Endothelial cell of umbilical vein (primary cell): ENCODE measurements at regions not wholly inside any gene's neighbourhood (a gene's known extent, or its start where the extent isn't known, plus 50 kb on each side); places are given as distances from the start of the nearest gene placed in this dataset.

ENCODE experiments used
- BruUV-seq: library from RNA; stranded (reverse); fragments of 400-500 nt; replicated peaks from 2 replicates; lab custom pipeline; 2021; lab: Mats Ljungman, UMichigan
- CTCF ChIA-PET: fragments of 300-600, 350-600 bp; sonication (Branson Sonifier 250); formaldehyde crosslinking; loops from one replicate; lab custom pipeline; 2021; ENCODE audit warnings: antibody characterized with exemption, inconsistent platforms; lab: Charles Lee
- POLR2A ChIA-PET: fragments of 300-600, 350-600 bp; sonication (Branson Sonifier 250); formaldehyde crosslinking; loops from one replicate; lab custom pipeline; 2021; ENCODE audit warnings: antibody characterized with exemption, inconsistent platforms; lab: Charles Lee
- DNase-seq: peaks from one replicate; pipeline ENCODE4 v3.0.0-alpha.2; 2011; ENCODE audit warnings: low read depth, low spot score
- FAIRE-seq: peaks from 2 replicates; lab custom pipeline; 2011; peaks lifted over from hg19 to GRCh38; lab: Jason Lieb, UNC
- H2AFZ ChIP-seq: 2 replicates; pipeline ENCODE4 v1.6.0; 2012; ENCODE audit warnings: low read depth, low read length, control low read depth, inconsistent platforms
- H3K27ac ChIP-seq: 2 replicates; pipeline ENCODE4 v1.5.1; 2011; ENCODE audit warnings: low read depth, mild to moderate bottlenecking, control low read depth, low read length, moderate library complexity; ENCODE audit not compliant: insufficient read depth
- H3K27me3 ChIP-seq, 2 experiments: 2 replicates each; pipeline versions ENCODE4 v1.6.0 to v1.6.1; 2011; ENCODE audit warnings: low read length in 2 of 2, mixed read lengths in 1 of 2; ENCODE audit not compliant: control insufficient read depth in 2 of 2, insufficient read depth in 2 of 2
- H3K36me3 ChIP-seq, 2 experiments: 2 replicates in 1 of 2; 3 replicates in 1 of 2; pipeline ENCODE4 v1.5.1; 2011; ENCODE audit warnings: low read length in 2 of 2, mild to moderate bottlenecking in 1 of 2, moderate library complexity in 1 of 2; ENCODE audit not compliant: control insufficient read depth in 2 of 2, insufficient read depth in 2 of 2; ENCODE audit errors: extremely low read depth in 1 of 2
- H3K4me1 ChIP-seq: 3 replicates; pipeline ENCODE4 v1.5.1; 2011; ENCODE audit warnings: mild to moderate bottlenecking, low read length; ENCODE audit not compliant: control insufficient read depth, insufficient read depth; ENCODE audit errors: extremely low read depth
- H3K4me2 ChIP-seq: 2 replicates; pipeline ENCODE4 v1.6.1; 2011; ENCODE audit warnings: low read length, control low read depth, mixed read lengths; ENCODE audit not compliant: insufficient read depth
- H3K4me3 ChIP-seq, 3 experiments: fragments of 200-600 bp in 1 of 3; sonication (generic), shearing (Covaris generic) in 1 of 3; replicated peaks in 1 of 3; 2 replicates each; pipeline ENCODE4 v1.5.1; 2011 to 2016; ENCODE audit warnings: control low read depth in 3 of 3, low read length in 3 of 3, mild to moderate bottlenecking in 2 of 3, inconsistent platforms in 1 of 3, low read depth in 1 of 3, moderate library complexity in 1 of 3; ENCODE audit not compliant: insufficient read depth in 1 of 3
- H3K79me2 ChIP-seq: 2 replicates; pipeline ENCODE4 v1.6.0; 2012; ENCODE audit warnings: low read length, inconsistent platforms; ENCODE audit not compliant: control insufficient read depth, insufficient read depth
- H3K9ac ChIP-seq: replicated peaks from 2 replicates; pipeline ENCODE3; 2011; ENCODE audit warnings: low read length, control low read depth; ENCODE audit not compliant: insufficient read depth; ENCODE audit errors: extremely low read depth
- H3K9me1 ChIP-seq: replicated peaks from 3 replicates; pipeline ENCODE4 v1.6.0; 2011; ENCODE audit warnings: mild to moderate bottlenecking, low read length; ENCODE audit not compliant: control insufficient read depth, insufficient read depth; ENCODE audit errors: extremely low read depth
- H3K9me3 ChIP-seq: replicated peaks from 2 replicates; pipeline ENCODE4 v1.5.1; 2012; ENCODE audit warnings: low read length, inconsistent platforms; ENCODE audit not compliant: control insufficient read depth, insufficient read depth
- H4K20me1 ChIP-seq: replicated peaks from 2 replicates; pipeline ENCODE3; 2011; ENCODE audit warnings: mild to moderate bottlenecking, low read length; ENCODE audit not compliant: control insufficient read depth, insufficient read depth; ENCODE audit errors: extremely low read depth
- EZH2 ChIP-seq: IDR thresholded peaks from 2 replicates; pipeline ENCODE4 v1.6.1; 2012; ENCODE audit warnings: borderline replicate concordance, low read depth, mild to moderate bottlenecking, moderate library complexity, low read length, inconsistent platforms; ENCODE audit not compliant: severe bottlenecking
- FOS ChIP-seq: IDR thresholded peaks from 2 replicates; pipeline ENCODE4 v1.6.1; 2011; ENCODE audit warnings: mild to moderate bottlenecking, low read length, moderate library complexity, borderline replicate concordance; ENCODE audit not compliant: insufficient read depth
- GATA2 ChIP-seq: IDR thresholded peaks from 2 replicates; pipeline ENCODE4 v1.7.0; 2011; ENCODE audit warnings: low read depth, mild to moderate bottlenecking, moderate library complexity, mixed read lengths, low read length; ENCODE audit not compliant: insufficient read length, insufficient read depth
- JUN ChIP-seq: IDR thresholded peaks from 2 replicates; pipeline ENCODE4 v1.6.1; 2011; ENCODE audit warnings: borderline replicate concordance, low read depth; ENCODE audit not compliant: insufficient read length, insufficient read depth
- MYC ChIP-seq: IDR thresholded peaks from one replicate; pipeline ENCODE4 v1.6.1; 2011; ENCODE audit warnings: mild to moderate bottlenecking, low read depth, low read length
- POLR2A ChIP-seq: IDR thresholded peaks from 2 replicates; pipeline ENCODE4 v1.6.1; 2012; ENCODE audit warnings: low read depth, mild to moderate bottlenecking, control low read depth, low read length
- POLR2AphosphoS5 ChIP-seq: IDR thresholded peaks from 2 replicates; pipeline ENCODE4 v1.6.1; 2012; ENCODE audit warnings: low read depth, mild to moderate bottlenecking, control low read depth, low read length, moderate library complexity; ENCODE audit not compliant: insufficient read depth
- dilution Hi-C: fragments of 300-500 bp; cut with MboI; formaldehyde crosslinking; loops from one replicate; pipeline ENCODE4 v1.15.0; 2019; ENCODE audit warnings: low sequenced_read_pairs; ENCODE audit not compliant: extremely low pct_ligation_motif_present
- intact Hi-C: fragments of 100-400 bp; cut with micrococcal nuclease; formaldehyde crosslinking; loops from one replicate; pipeline ENCODE4 v1.10.0; 2022
- TF ChIP-seq, protein P1 (sequence below): IDR thresholded peaks from 2 replicates; pipeline ENCODE4 v1.6.1; 2011; ENCODE audit not compliant: insufficient read depth, insufficient read length
- TF ChIP-seq, protein P2 (sequence below), 2 donors: IDR thresholded peaks; 1 replicate in 1 of 2; 2 replicates in 1 of 2; pipeline ENCODE4 v1.5.1; 2011; ENCODE audit warnings: low read length in 2 of 2, mild to moderate bottlenecking in 2 of 2, moderate library complexity in 2 of 2, control low read depth in 1 of 2, inconsistent platforms in 1 of 2, low read depth in 1 of 2; ENCODE audit not compliant: insufficient read depth in 1 of 2; ENCODE audit errors: extremely low read depth in 1 of 2

DNA sequence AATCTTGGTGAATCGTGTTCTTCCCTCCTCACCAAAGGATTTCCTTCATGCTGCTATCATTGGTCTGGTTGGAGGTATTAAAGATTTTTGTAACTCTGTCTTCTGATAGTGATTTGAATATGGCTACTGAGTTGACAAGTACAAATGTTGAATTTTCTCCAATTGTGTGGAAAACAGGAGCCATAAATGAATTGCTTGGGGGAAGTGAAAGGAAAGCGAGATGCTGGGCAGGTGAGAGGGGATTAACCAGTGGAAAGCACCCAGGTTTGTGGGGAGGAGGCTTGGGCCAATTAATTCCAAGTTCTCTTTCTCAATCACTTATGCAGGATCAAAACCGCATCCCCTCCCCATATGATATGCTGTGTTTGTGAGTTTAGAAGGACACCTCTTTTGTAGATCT lies 372.5 kb downstream of the IL20RB start:
- H3K36me3 ChIP-seq = no peaks in the 10 kb centered on the region
- peaks cover 4% of the 10 kb centered on the region for H3K9me3 ChIP-seq
- H3K27ac ChIP-seq = no peak overlapping the region
- ChIA-PET CTCF (no interaction called here), POLR2A (no interaction called here)
- H2AFZ ChIP-seq = no peak overlapping the region
- H3K79me2 ChIP-seq = no peaks in the 10 kb centered on the region
- no peaks in the 10 kb centered on the region for H3K9me1 ChIP-seq
- no peak overlapping the region for H3K9ac ChIP-seq
- H3K4me2 ChIP-seq = no peak overlapping the region
- no peaks in the 10 kb centered on the region for H3K4me1 ChIP-seq
- DNase-seq (no peak), FAIRE-seq (no peak)
- no peak overlapping the region for H3K4me3 ChIP-seq
- TF ChIP-seq, protein P1, sequence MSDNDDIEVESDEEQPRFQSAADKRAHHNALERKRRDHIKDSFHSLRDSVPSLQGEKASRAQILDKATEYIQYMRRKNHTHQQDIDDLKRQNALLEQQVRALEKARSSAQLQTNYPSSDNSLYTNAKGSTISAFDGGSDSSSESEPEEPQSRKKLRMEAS = no peak
- no peak for TF ChIP-seq FOS
- no peak for TF ChIP-seq MYC
- no peak for TF ChIP-seq JUN
- TF ChIP-seq, protein P2, sequence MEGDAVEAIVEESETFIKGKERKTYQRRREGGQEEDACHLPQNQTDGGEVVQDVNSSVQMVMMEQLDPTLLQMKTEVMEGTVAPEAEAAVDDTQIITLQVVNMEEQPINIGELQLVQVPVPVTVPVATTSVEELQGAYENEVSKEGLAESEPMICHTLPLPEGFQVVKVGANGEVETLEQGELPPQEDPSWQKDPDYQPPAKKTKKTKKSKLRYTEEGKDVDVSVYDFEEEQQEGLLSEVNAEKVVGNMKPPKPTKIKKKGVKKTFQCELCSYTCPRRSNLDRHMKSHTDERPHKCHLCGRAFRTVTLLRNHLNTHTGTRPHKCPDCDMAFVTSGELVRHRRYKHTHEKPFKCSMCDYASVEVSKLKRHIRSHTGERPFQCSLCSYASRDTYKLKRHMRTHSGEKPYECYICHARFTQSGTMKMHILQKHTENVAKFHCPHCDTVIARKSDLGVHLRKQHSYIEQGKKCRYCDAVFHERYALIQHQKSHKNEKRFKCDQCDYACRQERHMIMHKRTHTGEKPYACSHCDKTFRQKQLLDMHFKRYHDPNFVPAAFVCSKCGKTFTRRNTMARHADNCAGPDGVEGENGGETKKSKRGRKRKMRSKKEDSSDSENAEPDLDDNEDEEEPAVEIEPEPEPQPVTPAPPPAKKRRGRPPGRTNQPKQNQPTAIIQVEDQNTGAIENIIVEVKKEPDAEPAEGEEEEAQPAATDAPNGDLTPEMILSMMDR (IDR thresholded peaks at IDR 0.05; ENCODE audit: extremely low read depth in 1 of 2, insufficient read depth in 1 of 2, low read depth in 1 of 2, low read length in 2 of 2) = no peak
- no peak for TF ChIP-seq GATA2
- TF ChIP-seq POLR2AphosphoS5 = no peak
- TF ChIP-seq POLR2A = no peak
- TF ChIP-seq EZH2 = no peak
- H3K27me3 ChIP-seq = no peaks in the 10 kb centered on the region
- intact Hi-C loops = no loop called here
- no TSS peak for BruUV-seq
- dilution Hi-C loops = no loop called here
- no peaks in the 10 kb centered on the region for H4K20me1 ChIP-seq
